Cerebellar cortex (tissue), 1 donor: ENCODE measurements at regions not wholly inside any gene's neighbourhood (a gene's known extent, or its start where the extent isn't known, plus 50 kb on each side); places are given as distances from the start of the nearest gene placed in this dataset.

Experiments
- DNase-seq: peaks from one replicate; pipeline ENCODE4 v3.0.0-alpha.2; 2015; ENCODE audit warnings: low spot score

GRCh38 chr10:4108693-4109092 is 323.7 kb upstream of the KLF6 start:
- no peak for DNase-seq

- no peak for DNase-seq
Measured at GRCh38 chr10:4107285-4107851, 322.4 kb upstream of the KLF6 start.

- DNase-seq, result no peak
Measured at GRCh38 chr10:4103603-4104002, 318.6 kb upstream of the KLF6 start.

DNA sequence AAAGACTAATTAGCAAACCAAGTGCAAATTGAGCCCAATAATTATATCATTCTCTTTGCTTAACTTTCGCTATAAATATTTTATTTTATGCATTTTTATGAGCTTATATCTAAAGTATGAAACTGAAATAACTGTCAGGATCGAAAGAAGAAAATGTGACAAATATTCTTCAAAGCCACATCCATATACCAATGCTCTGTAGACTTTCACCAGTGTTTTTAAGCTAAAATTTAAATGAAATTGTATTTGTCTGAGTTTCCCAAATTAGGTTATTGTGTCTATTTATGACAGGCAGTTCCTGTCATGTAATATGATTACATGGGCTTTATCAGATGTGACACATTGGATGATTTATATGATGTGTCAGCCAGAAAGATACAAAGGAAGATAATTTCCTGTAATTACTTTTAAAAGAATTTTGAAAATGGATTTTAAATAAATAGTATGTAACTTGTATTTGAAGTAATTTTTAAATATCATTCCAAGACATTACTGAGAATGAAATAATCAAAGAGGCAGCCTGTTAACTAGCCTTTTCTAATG is 317.9 kb upstream of the KLF6 start:
- DNase-seq, result no peak

DNA sequence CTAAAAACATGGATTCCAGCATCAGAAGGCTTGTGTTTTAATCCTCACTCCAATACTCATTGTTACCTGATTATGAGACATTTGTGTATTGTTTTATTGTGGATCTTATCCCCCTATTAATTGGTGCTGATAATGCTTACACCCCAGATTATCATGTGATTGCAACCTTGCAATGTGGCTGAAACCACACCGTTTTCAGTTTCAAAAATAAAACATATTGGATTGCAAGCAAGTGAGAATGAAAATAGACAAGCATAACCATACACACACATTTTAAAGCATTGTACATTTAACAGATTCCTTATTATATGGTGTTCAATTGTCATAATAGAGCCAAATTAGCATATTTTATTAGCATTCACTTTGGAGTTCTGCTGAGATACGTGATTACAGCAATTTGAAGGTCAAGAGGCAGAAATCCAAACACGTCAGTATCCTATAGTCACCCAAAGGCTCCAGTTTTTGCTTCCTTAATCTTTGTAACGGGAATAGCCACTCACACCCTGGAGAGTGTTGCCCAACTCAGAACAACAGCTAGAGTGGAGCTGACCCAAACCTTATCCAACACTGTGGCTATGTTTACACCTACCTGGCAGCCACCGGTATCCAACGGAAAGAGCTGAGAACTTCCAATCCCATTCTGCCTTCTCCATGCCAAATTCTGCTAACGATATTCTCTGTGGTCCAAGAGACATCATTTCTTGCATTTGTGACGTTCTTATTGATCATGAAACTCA is 317.1 kb upstream of the KLF6 start:
- DNase-seq, result no peak

DNA sequence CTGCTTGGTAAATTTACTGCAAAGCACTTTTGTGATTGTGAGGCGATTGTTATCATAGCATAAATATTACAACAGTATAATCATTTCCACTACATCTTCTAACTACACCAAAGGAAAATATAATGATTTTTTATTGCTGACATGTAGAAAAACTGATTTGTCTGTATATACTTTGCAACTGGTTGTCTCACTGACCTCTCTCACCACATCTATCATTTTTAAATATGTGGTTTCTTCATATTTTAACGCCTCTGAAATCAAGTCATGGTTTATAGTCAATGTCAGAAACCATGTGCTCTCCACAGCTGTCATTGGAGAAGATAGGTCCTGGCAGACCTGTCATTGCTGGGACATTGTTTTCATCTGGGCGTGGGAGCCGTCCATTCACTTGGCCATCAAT is 315.4 kb upstream of the KLF6 start:
- no peak for DNase-seq

DNA sequence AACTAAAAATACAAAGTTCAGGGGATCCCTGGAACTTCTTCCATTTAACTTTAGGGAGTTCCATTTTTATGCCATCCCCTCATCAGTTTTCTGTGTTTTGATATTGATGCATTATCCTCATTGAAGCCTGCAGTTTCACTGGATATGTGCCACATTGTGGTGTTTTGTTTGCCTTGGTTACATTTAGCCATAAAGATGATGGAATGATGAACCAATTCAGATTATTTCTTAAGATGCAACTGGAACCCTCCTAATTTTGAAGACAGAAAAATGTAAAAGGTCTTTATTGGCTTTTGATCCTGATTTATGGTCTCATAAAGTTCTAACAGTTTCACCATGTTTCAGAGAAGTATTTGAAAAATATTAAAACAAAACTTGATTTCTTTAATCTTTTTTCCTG is 314.2 kb upstream of the KLF6 start:
- DNase-seq, result no peak

DNA sequence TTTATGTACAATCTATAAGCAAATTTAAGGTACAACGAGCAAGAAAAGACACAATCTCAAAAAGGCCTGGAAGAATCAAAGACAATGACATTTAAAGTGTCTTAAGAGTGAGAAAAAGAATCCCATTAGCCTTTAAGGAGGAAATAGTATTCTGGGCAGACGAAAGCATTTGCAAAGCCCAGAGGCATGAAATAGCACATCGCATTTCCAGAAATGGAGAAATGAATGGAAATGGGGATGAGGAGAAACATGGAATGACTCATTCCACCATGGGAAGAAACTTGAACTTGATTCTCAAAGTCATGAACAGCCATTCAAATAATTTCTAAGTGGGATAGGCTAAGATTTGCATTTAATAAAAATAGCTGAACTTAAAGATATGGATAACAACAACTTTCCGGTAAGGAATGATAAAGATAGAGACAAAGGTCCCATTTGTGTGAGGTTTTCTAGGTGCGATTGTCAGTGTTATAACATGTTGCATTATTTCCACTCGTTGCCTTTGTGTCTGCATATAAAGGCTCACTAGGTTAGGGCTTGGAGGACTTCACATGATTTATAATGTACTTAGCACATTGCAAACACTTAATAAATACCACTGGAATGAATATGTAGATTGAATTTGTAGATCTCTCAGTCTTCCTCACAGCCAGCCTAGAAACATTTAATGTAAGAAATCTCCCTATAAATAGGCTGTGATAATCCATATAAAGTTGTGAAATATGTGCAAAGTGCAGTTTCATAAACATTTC is 310.3 kb upstream of the KLF6 start:
- no peak for DNase-seq

- no peak for DNase-seq
Measured at GRCh38 chr10:4094751-4095150, 309.7 kb upstream of the KLF6 start.

- DNase-seq, result no peak
Measured at GRCh38 chr10:4093438-4093837, 308.4 kb upstream of the KLF6 start.

GRCh38 chr10:4088354-4089066 is 303.5 kb upstream of the KLF6 start:
- DNase-seq, result no peak

- DNase-seq, result no peak
Measured at GRCh38 chr10:4086131-4086898, 301.3 kb upstream of the KLF6 start.

DNA sequence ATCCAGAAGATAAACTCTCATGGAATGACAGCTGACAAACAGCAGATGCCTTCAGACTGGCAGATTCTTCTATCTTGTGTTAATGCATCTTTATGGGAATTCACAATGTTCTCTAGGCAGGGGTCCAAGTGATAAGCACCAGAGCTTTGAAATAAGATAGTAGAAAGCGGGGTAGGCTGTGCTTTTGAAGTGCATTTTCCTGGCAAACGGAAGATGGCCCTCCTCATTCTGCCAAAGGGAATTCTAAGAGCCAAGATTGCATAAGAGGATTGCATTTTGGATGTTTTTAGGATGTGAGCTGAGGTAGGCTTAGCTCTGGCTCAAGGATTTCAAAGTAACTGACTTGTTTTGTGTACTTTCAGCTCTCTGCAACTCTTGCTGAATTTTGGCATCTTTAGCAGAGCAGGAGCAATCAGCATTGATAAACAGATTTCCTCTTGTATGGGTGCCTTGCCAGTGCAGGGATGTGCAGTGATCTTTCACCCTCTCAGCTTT is 298.5 kb upstream of the KLF6 start:
- DNase-seq, result peak; percentile 1

DNA sequence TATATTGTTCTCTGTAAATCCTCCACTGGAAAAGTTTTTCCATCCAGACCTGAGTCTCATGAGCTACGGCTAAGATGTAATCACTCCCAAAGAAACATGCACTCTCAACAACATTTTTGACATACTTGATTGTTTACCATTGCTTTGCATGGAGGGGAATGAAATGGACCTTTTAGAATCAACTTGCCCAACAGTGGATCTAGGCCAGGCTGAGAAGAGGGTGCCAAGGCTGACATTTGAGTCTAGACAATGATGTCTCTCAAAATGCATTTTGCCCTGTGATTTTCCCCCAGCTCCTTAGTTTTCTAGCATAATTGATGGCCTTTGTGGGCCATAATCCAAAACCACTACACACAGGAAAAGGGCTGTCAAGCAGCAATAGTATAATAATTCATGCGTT is 297.9 kb upstream of the KLF6 start:
- DNase-seq, result no peak

DNA sequence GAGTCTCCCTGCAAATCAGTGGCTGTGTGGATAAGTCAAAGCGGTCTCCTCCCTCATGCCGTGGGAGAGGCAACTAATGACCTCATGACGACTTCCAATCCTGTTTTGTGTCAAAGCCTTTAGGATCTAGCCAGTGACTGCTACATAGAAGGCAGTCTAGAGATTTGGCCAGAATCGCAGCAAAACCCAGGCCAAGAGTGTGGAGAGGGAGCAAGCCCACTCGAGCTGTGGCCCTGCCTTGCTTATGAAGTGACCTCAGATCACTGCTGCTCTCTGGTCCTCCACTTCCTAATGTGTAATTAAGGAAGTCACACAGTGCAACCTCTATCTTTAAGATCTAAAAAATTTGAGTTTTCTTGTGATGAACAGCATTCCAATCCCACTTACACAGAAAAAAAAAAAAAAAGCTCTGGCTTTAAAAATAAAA is 296.7 kb upstream of the KLF6 start:
- DNase-seq, result no peak

DNA sequence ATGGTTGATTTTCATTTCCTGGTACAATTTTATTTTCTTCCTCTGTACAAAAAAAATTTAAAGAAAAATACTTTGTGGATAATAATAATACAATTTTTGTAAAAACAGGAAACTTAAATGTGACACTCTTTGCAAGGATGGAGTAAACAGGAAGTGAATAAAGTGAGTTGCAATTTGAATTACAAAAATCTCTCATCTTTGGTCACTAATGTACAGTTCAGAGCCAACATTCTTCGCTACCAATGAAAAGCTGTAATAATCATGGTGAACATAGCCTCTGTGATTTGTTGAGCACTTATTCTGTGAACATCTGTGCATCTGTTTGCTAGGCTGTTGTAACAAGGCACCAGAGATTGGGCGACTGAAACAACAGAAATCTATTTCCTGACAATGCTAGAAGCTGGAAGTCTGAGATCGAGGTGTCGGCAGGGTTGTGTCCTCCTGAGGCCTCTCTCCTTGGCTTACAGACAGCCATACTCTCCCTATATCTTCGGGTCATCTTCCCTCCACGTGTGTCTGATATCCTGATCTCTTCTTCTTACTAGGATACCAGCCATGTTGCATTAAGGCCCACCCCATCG is 295.3 kb upstream of the KLF6 start:
- no peak for DNase-seq

DNA sequence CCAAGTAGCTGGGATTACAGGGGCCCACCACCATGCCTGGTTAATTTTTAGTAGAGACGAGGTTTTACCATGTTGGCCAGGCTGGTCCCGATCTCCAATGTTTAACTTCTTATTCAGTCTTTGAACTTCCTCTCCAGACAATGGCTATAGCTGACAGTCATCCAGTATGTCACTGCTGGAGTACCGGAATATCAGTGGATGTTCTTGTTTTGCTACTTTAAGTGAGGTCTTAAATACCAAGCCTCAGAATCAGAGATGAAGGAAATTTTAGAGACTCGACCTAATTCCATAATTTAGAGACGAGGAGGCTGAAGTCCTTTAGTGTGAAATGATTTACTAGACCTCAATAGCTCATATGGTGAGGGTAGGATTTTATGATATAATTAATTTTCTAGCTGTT is 294.8 kb upstream of the KLF6 start:
- no peak for DNase-seq

GRCh38 chr10:4077804-4078203 is 292.8 kb upstream of the KLF6 start:
- DNase-seq, result no peak

DNA sequence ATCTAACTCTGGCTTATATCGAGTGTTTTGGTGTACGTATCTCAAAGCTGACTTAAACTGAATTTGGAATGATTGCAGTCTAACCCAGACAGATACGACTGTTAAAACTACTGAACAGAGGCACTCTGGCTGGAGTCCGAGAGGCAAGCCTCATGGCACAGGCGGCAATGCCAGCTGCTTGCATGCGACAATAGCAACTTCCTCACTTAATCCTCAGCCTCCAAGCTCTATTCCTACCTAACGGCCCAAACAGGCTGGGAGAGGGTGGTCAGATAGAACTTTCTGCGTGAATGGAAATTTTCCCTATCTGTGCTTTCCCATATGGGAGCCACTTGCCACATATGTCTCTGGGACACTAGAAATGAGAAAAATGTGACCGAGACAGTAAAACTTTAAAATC is 292.0 kb upstream of the KLF6 start:
- no peak for DNase-seq

GRCh38 chr10:4075443-4075842 is 290.4 kb upstream of the KLF6 start:
- DNase-seq, result no peak
